ENCODE measurements at regions not wholly inside any gene's neighbourhood (a gene's known extent, or its start where the extent isn't known, plus 50 kb on each side); places are given as distances from the start of the nearest gene placed in this dataset.

- no peaks in the 10 kb centered on the region for H3K27me3 ChIP-seq
- no peak for TF ChIP-seq POLR2A (IDR thresholded peaks at IDR 0.05)
- TF ChIP-seq CTCF (IDR thresholded peaks at IDR 0.05) = no peak
- TF ChIP-seq EP300 (IDR thresholded peaks at IDR 0.05) = no peak
- no peak for TF ChIP-seq POLR2AphosphoS5 (IDR thresholded peaks at IDR 0.05)
- ATAC-seq = no peak
- WGBS, 2 donors (ENCODE audit: low coverage in 1 of 2) = 86 to 91% methylated on average over 3 to 4 of the region's 4 CpGs
- no peaks in the 10 kb centered on the region for H3K9me3 ChIP-seq
- H3K4me1 ChIP-seq = no peaks in the 10 kb centered on the region
- no peak overlapping the region for H3K27ac ChIP-seq
- H3K4me3 ChIP-seq = no peak overlapping the region
- H3K36me3 ChIP-seq = no peaks in the 10 kb centered on the region
Observed at GRCh38 chr12:90129366-90130030, 420.9 kb upstream of the ATP2B1 start.

GRCh38 chr12:90128526-90128925 is 419.9 kb upstream of the ATP2B1 start:
- no peak for ATAC-seq
- H3K9me3 ChIP-seq = no peaks in the 10 kb centered on the region
- TF ChIP-seq CTCF (IDR thresholded peaks at IDR 0.05) (no peak), POLR2AphosphoS5 (IDR thresholded peaks at IDR 0.05) (no peak), POLR2A (IDR thresholded peaks at IDR 0.05) (no peak), EP300 (IDR thresholded peaks at IDR 0.05) (no peak)
- no peak overlapping the region for H3K4me3 ChIP-seq
- no peak overlapping the region for H3K27ac ChIP-seq
- H3K36me3 ChIP-seq = no peaks in the 10 kb centered on the region
- H3K4me1 ChIP-seq = no peaks in the 10 kb centered on the region
- H3K27me3 ChIP-seq = no peaks in the 10 kb centered on the region
- 83% methylated on average over 4 of the region's 4 CpGs; no CpG with 5 or more reads in 1 of the 2 donors for WGBS, 2 donors (ENCODE audit: low coverage in 1 of 2)

GRCh38 chr12:90126125-90126524 is 417.5 kb upstream of the ATP2B1 start:
- Histone ChIP-seq H3K27ac (no peak overlapping the region), H3K36me3 (no peaks in the 10 kb centered on the region), H3K27me3 (no peaks in the 10 kb centered on the region), H3K4me3 (no peak overlapping the region), H3K9me3 (peaks cover 0 to 10% (median 0%) of the 10 kb centered on the region in 3 donors), H3K4me1 (no peaks in the 10 kb centered on the region)
- WGBS, 2 donors (ENCODE audit: low coverage in 1 of 2) = 92 to 96% methylated on average over 2 of the region's 2 CpGs
- no peak for ATAC-seq
- TF ChIP-seq CTCF (IDR thresholded peaks at IDR 0.05) (no peak), POLR2AphosphoS5 (IDR thresholded peaks at IDR 0.05) (no peak), EP300 (IDR thresholded peaks at IDR 0.05) (no peak), POLR2A (IDR thresholded peaks at IDR 0.05) (no peak)

- Histone ChIP-seq H3K27ac (no peak overlapping the region), H3K36me3 (no peaks in the 10 kb centered on the region), H3K27me3 (no peaks in the 10 kb centered on the region), H3K4me3 (no peak overlapping the region), H3K9me3 (peaks cover 0 to 21% (median 0%) of the 10 kb centered on the region in 3 donors), H3K4me1 (no peaks in the 10 kb centered on the region)
- TF ChIP-seq POLR2A (IDR thresholded peaks at IDR 0.05) = no peak
- no peak for TF ChIP-seq CTCF (IDR thresholded peaks at IDR 0.05)
- TF ChIP-seq EP300 (IDR thresholded peaks at IDR 0.05) = no peak
- TF ChIP-seq POLR2AphosphoS5 (IDR thresholded peaks at IDR 0.05) = no peak
- no peak for ATAC-seq
- 89 to 94% methylated on average over 7 of the region's 7 CpGs for WGBS, 2 donors (ENCODE audit: low coverage in 1 of 2)
Observed at GRCh38 chr12:90124914-90125313, 416.3 kb upstream of the ATP2B1 start.

- ATAC-seq = no peak
- no peaks in the 10 kb centered on the region for H3K4me1 ChIP-seq
- TF ChIP-seq EP300 (IDR thresholded peaks at IDR 0.05) (no peak), CTCF (IDR thresholded peaks at IDR 0.05) (no peak), POLR2A (IDR thresholded peaks at IDR 0.05) (no peak), POLR2AphosphoS5 (IDR thresholded peaks at IDR 0.05) (no peak)
- no peak overlapping the region for H3K27ac ChIP-seq
- H3K27me3 ChIP-seq = no peaks in the 10 kb centered on the region
- peaks cover 0 to 27% (median 0%) of the 10 kb centered on the region in 3 donors for H3K9me3 ChIP-seq
- 89 to 94% methylated on average over 1 to 2 of the region's 2 CpGs for whole genome bisulfite sequencing, 2 donors (ENCODE audit: low coverage in 1 of 2)
- H3K4me3 ChIP-seq = no peak overlapping the region
- no peaks in the 10 kb centered on the region for H3K36me3 ChIP-seq
Observed at GRCh38 chr12:90124289-90124688, 415.7 kb upstream of the ATP2B1 start.

All from gastroesophageal sphincter (tissue), 4 donors.